ENCODE measurements at regions not wholly inside any gene's neighbourhood (a gene's known extent, or its start where the extent isn't known, plus 50 kb on each side); places are given as distances from the start of the nearest gene placed in this dataset.

GRCh38 chr4:1540601-1541375, 134.5 kb upstream of the NKX1-1 start:
- ATAC-seq (no peak), DNase-seq (no peak)
- no peak for TF ChIP-seq CTCF (IDR thresholded peaks at IDR 0.05)
- Mint-ChIP-seq H3K27me3 (no peaks in the 10 kb centered on the region), H3K9me3 (no peaks in the 10 kb centered on the region), H3K36me3 (ENCODE audit: low read depth) (no peaks in the 10 kb centered on the region), H3K4me3 (no peak overlapping the region), H3K27ac (no peak overlapping the region), H3K4me1 (ENCODE audit: low read depth) (peaks cover 8% of the 10 kb centered on the region)
- ChIA-PET CTCF (no interaction called here), POLR2A (no interaction called here)
- intact Hi-C loops (cut with micrococcal nuclease), result no loop called here

DNA sequence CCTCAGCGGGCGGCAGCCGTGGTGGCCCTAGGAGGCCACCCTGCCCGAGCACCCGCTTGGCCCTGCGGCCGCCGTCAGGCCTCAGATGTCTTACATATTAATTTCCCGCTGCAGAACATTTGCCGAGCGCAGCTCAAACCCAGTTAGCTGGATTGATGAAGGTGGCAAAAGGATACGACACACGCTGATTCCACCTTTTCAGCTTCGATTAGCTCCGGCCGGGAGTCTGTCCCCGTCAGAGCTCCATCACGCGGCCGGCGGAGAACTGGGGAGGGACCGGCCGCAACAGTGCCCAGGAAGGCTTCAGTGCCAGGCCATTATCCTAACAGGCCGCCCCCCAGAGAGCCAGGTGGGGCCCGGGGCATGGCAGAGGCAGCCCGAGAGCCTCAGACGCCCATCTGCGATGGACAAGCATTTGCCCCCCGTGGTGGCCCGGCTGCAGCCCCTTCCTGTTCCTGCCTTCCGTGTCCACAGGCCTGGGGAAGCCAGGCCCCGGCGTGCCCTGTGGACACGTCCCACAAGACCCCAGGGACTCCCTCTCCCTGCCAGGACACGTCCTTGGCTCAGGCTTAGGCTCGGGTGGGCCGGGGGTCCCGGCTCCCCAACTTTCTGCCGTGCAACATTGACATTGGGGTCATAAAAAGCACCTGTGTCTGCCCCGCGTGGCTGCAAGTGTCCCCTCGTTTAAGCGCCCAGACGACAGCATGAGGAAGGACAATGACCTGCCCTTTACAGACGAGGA, 133.8 kb upstream of the NKX1-1 start:
- Mint-ChIP-seq H3K36me3 (ENCODE audit: low read depth) (no peaks in the 10 kb centered on the region), H3K4me1 (ENCODE audit: low read depth) (peaks cover 8% of the 10 kb centered on the region), H3K27ac (no peak overlapping the region), H3K9me3 (no peaks in the 10 kb centered on the region), H3K27me3 (no peaks in the 10 kb centered on the region), H3K4me3 (no peak overlapping the region)
- POLR2A ChIA-PET, result no interaction called here
- TF ChIP-seq CTCF (IDR thresholded peaks at IDR 0.05), result no peak
- ATAC-seq (no peak), DNase-seq (no peak)
- intact Hi-C loops (cut with micrococcal nuclease), result no loop called here
- CTCF ChIA-PET, result interaction anchor here (1.1 kb wide), 1 partner anchor 9 kb away, joined by 7 read pairs; no protein-coding TSS in a partner anchor

DNA sequence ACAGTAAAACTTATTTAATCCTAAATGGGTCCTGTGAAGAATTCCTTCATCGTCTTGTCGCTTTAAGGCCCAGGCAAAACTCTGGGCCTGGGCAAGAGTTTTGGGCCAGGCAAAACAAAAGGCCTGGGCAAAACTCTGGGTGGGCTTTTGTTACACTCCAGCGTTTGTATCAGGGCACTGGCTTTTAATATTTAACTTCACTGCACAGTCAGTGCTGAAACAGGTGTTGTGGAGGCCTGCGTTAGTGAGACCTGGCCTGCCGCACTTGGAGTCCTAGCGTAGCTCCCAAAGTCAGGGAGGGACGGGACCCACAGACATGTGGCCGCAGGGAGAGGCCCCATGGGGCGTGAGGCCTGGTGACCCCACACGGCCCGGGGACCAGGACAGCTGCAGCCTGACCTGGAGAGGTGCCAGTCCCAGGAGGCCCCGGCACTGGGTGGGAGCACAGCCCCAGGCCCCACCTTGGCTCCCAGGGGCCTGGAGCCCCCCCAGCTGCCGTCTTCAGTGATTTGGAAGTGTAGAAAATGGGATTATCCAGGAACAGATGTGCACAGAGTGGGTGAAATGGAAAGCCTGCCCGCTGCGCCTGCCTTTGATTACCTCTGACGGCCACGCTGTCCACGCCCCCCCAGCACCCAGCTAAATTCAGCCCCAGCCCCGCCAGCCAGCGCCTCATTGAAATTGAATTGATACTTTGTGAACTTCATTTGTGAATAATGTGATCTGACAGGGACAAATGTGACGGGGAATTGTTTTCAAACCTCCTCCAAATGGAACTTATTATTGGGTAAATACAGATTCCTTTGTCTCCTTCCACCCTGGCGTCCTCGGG, 132.9 kb upstream of the NKX1-1 start:
- intact Hi-C loops (cut with micrococcal nuclease), result no loop called here
- Mint-ChIP-seq H3K27ac (no peak overlapping the region), H3K36me3 (ENCODE audit: low read depth) (no peaks in the 10 kb centered on the region), H3K27me3 (no peaks in the 10 kb centered on the region), H3K4me1 (ENCODE audit: low read depth) (no peaks in the 10 kb centered on the region), H3K4me3 (no peak overlapping the region), H3K9me3 (no peaks in the 10 kb centered on the region)
- TF ChIP-seq CTCF (IDR thresholded peaks at IDR 0.05), result no peak
- ChIA-PET CTCF (interaction anchor here (1.1 kb wide), 1 partner anchor 9 kb away, joined by 7 read pairs; no protein-coding TSS in a partner anchor), POLR2A (no interaction called here)
- DNase-seq, result no peak
- ATAC-seq, result no peak

DNA sequence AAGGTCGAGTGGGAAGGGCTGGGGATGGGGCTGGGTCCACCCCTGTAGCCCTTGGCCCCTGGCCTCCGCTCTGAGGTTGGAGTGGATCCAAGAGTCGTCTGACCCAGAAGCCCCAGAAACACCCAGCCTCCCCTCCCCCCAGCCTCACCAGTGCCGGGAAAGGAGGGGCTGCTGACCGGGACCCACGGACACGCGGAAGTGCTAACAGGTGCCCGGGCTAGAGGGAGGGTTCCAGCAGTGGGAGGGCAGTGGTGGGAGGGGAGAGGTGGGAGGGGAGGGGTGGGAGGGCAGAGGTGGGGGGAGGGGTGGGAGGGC, 131.8 kb upstream of the NKX1-1 start:
- no peaks in the 10 kb centered on the region for H3K9me3 Mint-ChIP-seq
- no peaks in the 10 kb centered on the region for H3K4me1 Mint-ChIP-seq (ENCODE audit: low read depth)
- DNase-seq (no peak), ATAC-seq (no peak)
- H3K27me3 Mint-ChIP-seq, result peaks cover 5% of the 10 kb centered on the region
- H3K27ac Mint-ChIP-seq, result no peak overlapping the region
- ChIA-PET CTCF (no interaction called here), POLR2A (no interaction called here)
- TF ChIP-seq CTCF (IDR thresholded peaks at IDR 0.05), result no peak
- H3K4me3 Mint-ChIP-seq, result no peak overlapping the region
- intact Hi-C loops (cut with micrococcal nuclease), result no loop called here
- H3K36me3 Mint-ChIP-seq (ENCODE audit: low read depth), result no peaks in the 10 kb centered on the region

All from activated CD8-positive, alpha-beta T cell treated with anti-CD3 and anti-CD28 coated beads for 36 hours (primary cell).